ENCODE measurements at regions not wholly inside any gene's neighbourhood (a gene's known extent, or its start where the extent isn't known, plus 50 kb on each side); places are given as distances from the start of the nearest gene placed in this dataset.
"Not testable (repeated sequence)": the region's sequence is repeated elsewhere in the genome, so short reads cannot be mapped to it uniquely, and the experiment has no call there.

DNA sequence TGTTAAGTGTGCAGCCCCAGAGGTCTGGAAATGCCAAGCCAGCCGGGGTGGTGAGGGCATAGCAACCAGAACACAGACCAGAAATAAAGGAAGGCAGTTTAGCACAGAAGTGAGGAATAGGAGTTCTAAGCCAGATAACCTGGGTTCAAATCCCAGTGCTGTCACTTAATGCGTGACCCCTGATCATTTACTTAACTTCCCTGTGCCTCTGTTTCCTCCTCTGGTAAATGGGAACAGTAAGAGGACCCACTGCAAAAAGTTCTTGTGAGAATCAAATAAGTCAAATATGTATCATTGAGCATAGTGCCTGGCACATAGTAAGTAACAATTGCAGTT lies 125.2 kb upstream of the ARHGEF3 start:
- H3K27me3 ChIP-seq (ENCODE audit: control insufficient read depth, insufficient read depth, low read length) = no peaks in the 10 kb centered on the region
- H3K4me1 ChIP-seq (ENCODE audit: control insufficient read depth, insufficient read depth, low read length) = peaks cover 19% of the 10 kb centered on the region
- H3K4me3 ChIP-seq (ENCODE audit: low read depth, low read length) = no peak overlapping the region
- no peaks in the 10 kb centered on the region for H3K36me3 ChIP-seq (ENCODE audit: control insufficient read depth, insufficient read depth, low read length)
- no peak overlapping the region for H3K27ac ChIP-seq (ENCODE audit: low read depth, low read length)
- H3K9me3 ChIP-seq (ENCODE audit: control insufficient read depth, insufficient read depth, low read depth, low read length) = no peaks in the 10 kb centered on the region
- H3K9ac ChIP-seq (ENCODE audit: low read length) = no peak overlapping the region

DNA sequence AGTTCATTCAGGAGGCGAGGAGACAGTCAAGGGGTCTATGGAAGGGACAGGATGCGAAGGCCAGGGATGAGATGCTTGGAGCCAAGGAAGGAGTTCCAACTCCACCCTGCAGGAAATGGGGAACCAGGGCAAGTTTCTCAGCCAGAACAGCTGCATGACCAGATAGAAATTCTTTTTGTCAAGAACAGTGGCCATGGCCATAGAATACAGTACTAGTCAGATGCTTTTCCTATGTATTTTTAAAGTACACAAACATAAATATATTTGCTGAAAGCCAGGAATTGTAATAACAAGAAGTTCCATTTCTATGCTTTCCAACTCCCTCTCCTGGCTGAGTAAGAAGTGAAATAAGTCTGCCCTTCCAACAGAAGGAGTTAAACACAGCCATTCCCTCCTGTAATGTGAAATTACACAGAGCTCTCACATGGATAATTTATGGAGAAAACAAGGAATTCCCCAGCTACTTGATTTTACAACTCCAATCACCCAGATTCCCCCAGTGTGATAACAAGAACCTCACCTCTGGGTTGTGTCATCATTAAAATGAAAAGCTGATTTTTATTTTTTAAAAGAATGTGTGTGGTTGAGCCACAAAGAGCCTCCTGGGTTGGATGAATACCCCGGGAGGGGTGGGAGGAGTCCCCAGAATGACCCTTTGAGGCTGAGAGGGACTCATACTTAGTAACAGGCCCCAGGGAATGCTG lies 124.6 kb upstream of the ARHGEF3 start:
- Histone ChIP-seq H3K27ac (ENCODE audit: low read depth, low read length) (no peak overlapping the region), H3K4me1 (ENCODE audit: control insufficient read depth, insufficient read depth, low read length) (peaks cover 19% of the 10 kb centered on the region), H3K27me3 (ENCODE audit: control insufficient read depth, insufficient read depth, low read length) (no peaks in the 10 kb centered on the region), H3K9ac (ENCODE audit: low read length) (no peak overlapping the region), H3K36me3 (ENCODE audit: control insufficient read depth, insufficient read depth, low read length) (no peaks in the 10 kb centered on the region), H3K4me3 (ENCODE audit: low read depth, low read length) (no peak overlapping the region), H3K9me3 (ENCODE audit: control insufficient read depth, insufficient read depth, low read depth, low read length) (no peaks in the 10 kb centered on the region)

DNA sequence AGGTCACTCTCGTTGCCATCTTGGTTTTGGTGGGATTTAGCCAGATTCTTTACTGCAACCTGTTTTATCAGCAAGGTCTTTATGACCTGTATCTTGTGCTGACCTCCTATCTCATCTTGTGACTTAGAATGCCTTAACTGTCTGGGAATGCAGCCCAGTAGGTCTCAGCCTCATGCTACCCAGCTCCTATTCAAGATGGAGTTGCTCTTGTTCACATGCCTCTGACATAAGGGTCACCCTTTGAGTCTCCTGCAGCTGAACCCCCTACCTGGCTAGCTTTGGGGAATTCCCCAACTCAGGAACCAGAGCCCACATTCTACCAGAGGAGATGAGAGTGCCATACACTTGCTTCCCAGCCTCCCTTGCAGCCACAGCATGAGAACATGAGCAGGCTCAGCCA lies 123.0 kb upstream of the ARHGEF3 start:
- peaks cover 19% of the 10 kb centered on the region for H3K4me1 ChIP-seq (ENCODE audit: control insufficient read depth, insufficient read depth, low read length)
- not testable (repeated sequence) for H3K4me3 ChIP-seq (ENCODE audit: low read depth, low read length); H3K27me3 ChIP-seq (ENCODE audit: control insufficient read depth, insufficient read depth, low read length); H3K36me3 ChIP-seq (ENCODE audit: control insufficient read depth, insufficient read depth, low read length); H3K9ac ChIP-seq (ENCODE audit: low read length); H3K27ac ChIP-seq (ENCODE audit: low read depth, low read length); H3K9me3 ChIP-seq (ENCODE audit: control insufficient read depth, insufficient read depth, low read depth, low read length)

DNA sequence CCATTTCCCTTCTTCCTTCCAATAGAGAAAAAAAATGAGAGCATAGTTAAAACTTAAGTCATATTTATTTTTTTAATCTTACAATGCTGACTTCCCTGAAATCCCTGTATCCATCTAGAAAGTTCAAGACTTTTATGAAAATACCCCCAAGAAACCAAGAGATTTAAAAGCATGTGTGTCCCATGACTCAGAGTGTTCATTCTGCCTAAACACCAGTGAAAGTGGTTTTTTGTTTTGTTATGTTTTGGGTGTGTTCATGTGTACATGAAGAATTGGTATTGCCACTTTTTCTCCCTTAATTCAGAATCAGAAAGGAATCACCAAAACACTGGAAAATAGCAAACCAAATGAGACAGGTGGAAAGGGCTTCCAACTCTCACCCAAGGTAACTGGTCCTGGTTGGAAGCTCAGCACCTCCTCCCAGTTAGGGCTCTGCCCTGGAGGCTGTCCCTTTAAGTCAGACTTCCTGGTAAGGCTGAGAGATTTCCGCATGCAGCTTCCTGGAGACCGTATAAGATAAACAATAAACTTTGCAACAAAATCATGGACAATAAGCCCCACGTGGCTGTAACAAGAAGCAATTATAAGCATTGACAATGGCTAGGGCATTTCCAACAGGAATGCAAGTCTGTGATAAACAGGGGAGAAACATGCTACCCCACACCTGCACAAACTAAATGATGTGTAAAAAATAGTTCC lies 121.9 kb upstream of the ARHGEF3 start:
- H3K27ac ChIP-seq (ENCODE audit: low read depth, low read length) = no peak overlapping the region
- H3K27me3 ChIP-seq (ENCODE audit: control insufficient read depth, insufficient read depth, low read length) = no peaks in the 10 kb centered on the region
- H3K9me3 ChIP-seq (ENCODE audit: control insufficient read depth, insufficient read depth, low read depth, low read length) = no peaks in the 10 kb centered on the region
- no peak overlapping the region for H3K4me3 ChIP-seq (ENCODE audit: low read depth, low read length)
- H3K36me3 ChIP-seq (ENCODE audit: control insufficient read depth, insufficient read depth, low read length) = no peaks in the 10 kb centered on the region
- peaks cover 16% of the 10 kb centered on the region for H3K4me1 ChIP-seq (ENCODE audit: control insufficient read depth, insufficient read depth, low read length)
- H3K9ac ChIP-seq (ENCODE audit: low read length) = no peak overlapping the region

DNA sequence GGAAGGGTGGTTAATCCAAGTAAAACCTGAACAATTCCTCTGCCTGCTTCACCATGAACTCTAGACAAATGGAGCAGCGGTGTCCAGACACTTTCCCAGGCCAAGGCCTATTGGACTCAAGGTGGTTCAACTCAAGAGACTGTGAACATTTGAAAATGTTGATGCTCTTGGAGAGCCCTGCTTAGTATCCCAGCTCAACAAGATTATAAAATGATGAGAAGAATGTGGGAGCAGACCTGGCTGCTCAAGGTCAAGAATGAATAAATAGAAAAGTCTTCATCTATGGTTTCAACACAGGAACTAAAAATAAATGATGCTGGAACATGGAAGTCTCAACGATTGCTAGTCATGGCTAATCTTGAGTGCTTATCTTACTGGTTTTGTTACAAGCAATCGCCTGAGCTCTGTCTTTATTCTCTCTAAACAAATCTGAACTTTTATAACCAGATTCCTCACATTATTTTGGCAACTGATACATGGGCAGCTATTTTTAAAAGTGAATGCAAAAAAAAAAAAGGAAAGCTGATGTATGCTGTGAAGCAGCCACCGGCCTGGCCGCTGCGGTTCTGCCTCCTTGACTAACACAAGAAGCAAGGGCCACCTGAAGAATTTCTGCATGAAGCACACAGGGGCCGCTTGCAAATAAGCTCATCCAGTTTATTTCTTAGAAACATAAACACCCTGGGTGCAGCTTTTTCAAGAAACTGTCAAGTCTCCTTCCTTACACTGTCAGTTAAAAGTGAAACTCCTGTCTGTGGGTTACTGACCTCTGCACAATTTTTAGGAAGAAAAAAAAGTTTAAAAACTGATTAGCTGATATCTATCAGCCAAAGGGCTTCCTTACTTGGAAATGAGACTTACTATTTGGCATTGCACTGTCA lies 120.1 kb upstream of the ARHGEF3 start:
- Histone ChIP-seq H3K4me3 (ENCODE audit: low read depth, low read length) (no peak overlapping the region), H3K4me1 (ENCODE audit: control insufficient read depth, insufficient read depth, low read length) (peaks cover 18% of the 10 kb centered on the region), H3K27me3 (ENCODE audit: control insufficient read depth, insufficient read depth, low read length) (no peaks in the 10 kb centered on the region), H3K9me3 (ENCODE audit: control insufficient read depth, insufficient read depth, low read depth, low read length) (no peaks in the 10 kb centered on the region), H3K27ac (ENCODE audit: low read depth, low read length) (no peak overlapping the region), H3K9ac (ENCODE audit: low read length) (no peak overlapping the region), H3K36me3 (ENCODE audit: control insufficient read depth, insufficient read depth, low read length) (no peaks in the 10 kb centered on the region)

DNA sequence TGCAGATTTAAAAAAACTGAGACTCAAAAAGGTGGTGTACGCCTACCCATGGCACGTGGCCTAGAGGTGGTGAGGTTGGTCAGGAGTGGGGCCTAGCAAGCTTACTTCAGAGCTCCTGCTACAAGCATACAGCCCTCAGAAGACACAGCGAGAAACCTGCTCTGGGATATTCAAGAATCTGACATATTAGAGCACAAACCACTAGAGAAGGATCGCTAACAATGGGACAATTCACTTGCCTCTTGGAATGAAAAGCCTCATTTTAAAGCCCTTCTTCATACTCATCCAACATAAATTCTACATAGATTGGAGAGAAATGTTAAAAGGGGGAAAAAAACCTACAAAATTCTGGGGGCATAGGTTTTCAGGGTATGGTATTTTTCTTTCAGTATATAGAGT lies 118.0 kb upstream of the ARHGEF3 start:
- Histone ChIP-seq H3K27ac (ENCODE audit: low read depth, low read length) (no peak overlapping the region), H3K4me3 (ENCODE audit: low read depth, low read length) (no peak overlapping the region), H3K9ac (ENCODE audit: low read length) (no peak overlapping the region), H3K4me1 (ENCODE audit: control insufficient read depth, insufficient read depth, low read length) (peaks cover 26% of the 10 kb centered on the region), H3K9me3 (ENCODE audit: control insufficient read depth, insufficient read depth, low read depth, low read length) (no peaks in the 10 kb centered on the region), H3K36me3 (ENCODE audit: control insufficient read depth, insufficient read depth, low read length) (no peaks in the 10 kb centered on the region), H3K27me3 (ENCODE audit: control insufficient read depth, insufficient read depth, low read length) (no peaks in the 10 kb centered on the region)

DNA sequence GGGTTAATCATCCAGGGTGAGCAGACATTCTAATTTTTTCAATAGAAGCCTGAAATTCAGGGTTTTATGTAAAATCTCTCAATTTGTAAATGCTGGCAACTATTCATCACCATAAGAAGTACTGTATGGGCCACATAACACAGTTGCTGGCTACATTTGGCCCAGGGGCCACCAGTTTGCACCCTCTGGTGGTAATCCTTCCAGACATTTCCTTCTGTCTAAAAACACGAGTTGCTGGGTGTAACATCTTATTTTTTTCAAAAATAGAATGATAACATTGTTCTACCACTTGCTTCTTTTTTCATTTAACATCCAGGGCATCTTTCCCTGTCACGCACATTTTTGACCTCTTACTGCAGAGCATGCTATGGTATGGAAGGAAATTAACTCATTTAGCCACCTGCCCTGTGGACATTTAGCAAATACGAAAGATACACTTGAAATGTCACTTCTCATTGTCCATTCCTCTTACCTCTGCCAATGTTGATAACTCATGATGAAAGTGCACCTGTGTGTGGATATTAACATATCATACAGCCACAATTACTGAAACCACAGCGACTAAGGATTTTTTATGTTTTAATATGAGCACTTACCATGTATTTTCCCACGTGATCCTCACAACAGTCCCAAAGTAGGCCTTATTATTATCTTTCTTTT lies 117.5 kb upstream of the ARHGEF3 start:
- H3K9me3 ChIP-seq (ENCODE audit: control insufficient read depth, insufficient read depth, low read depth, low read length) = no peaks in the 10 kb centered on the region
- H3K36me3 ChIP-seq (ENCODE audit: control insufficient read depth, insufficient read depth, low read length) = no peaks in the 10 kb centered on the region
- no peaks in the 10 kb centered on the region for H3K27me3 ChIP-seq (ENCODE audit: control insufficient read depth, insufficient read depth, low read length)
- H3K9ac ChIP-seq (ENCODE audit: low read length) = no peak overlapping the region
- H3K27ac ChIP-seq (ENCODE audit: low read depth, low read length) = no peak overlapping the region
- peaks cover 26% of the 10 kb centered on the region for H3K4me1 ChIP-seq (ENCODE audit: control insufficient read depth, insufficient read depth, low read length)
- H3K4me3 ChIP-seq (ENCODE audit: low read depth, low read length) = no peak overlapping the region

DNA sequence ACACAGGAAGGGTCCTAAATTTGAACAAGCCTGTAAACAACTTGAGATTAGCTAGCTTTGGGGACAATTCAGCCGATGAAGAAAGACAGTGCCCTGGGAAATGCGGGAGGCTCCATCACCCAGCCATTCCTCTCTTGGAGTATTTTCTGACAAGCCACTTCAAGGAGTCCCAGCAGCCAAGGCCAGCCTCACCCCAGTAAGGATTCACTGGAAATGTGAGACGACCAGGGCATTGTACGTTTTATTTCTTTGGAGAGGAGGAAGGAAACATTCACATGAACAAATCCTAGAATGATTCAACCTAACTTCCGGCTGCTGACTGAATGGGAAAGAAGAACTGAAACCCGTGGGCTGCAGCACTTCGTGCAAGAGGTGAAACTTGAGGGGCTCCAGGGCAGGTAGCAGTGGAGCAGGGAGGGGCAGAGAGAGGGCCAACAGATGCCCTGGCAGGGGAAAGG lies 116.4 kb upstream of the ARHGEF3 start:
- Histone ChIP-seq H3K4me3 (ENCODE audit: low read depth, low read length) (no peak overlapping the region), H3K27me3 (ENCODE audit: control insufficient read depth, insufficient read depth, low read length) (no peaks in the 10 kb centered on the region), H3K27ac (ENCODE audit: low read depth, low read length) (no peak overlapping the region), H3K9ac (ENCODE audit: low read length) (no peak overlapping the region), H3K36me3 (ENCODE audit: control insufficient read depth, insufficient read depth, low read length) (no peaks in the 10 kb centered on the region), H3K9me3 (ENCODE audit: control insufficient read depth, insufficient read depth, low read depth, low read length) (no peaks in the 10 kb centered on the region), H3K4me1 (ENCODE audit: control insufficient read depth, insufficient read depth, low read length) (peaks cover 19% of the 10 kb centered on the region)

DNA sequence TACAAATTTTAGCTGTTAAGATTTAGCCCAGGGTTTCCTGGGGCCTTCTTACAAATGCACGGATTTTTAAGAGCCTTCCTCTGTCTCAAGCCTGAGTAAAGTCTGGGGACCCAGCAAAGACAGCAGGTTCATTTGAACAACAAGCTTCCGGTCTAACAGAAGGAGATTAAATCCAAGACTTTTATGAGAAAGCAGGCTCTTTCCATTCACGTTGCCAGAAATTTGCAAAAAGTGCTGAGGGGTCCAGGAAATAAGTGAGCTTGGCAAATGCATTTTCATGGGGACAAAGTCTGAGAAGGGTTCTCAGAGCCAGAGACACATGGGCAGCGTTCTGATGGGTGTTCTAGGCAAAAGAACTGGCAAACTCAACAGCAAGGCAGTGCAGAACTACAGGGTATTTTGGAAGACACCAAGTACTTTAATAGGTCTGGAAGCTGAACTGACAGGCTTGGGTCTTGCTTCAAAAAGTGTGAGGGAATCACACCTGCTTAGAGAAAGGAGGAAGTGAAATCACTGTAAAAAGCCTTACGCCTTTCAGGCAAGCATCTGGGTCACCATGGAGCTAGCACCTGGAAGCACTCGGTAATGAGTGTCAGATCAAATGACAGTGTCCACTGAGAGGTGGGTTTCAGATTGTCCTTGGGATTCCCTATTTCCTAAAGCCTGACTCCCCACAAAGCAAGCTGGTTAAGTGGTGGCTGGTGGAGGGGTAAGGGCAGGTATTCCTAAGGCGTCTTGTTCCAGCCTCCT lies 115.8 kb upstream of the ARHGEF3 start:
- no peak overlapping the region for H3K4me3 ChIP-seq (ENCODE audit: low read depth, low read length)
- peaks cover 19% of the 10 kb centered on the region for H3K4me1 ChIP-seq (ENCODE audit: control insufficient read depth, insufficient read depth, low read length)
- H3K9ac ChIP-seq (ENCODE audit: low read length) = no peak overlapping the region
- no peaks in the 10 kb centered on the region for H3K36me3 ChIP-seq (ENCODE audit: control insufficient read depth, insufficient read depth, low read length)
- H3K27ac ChIP-seq (ENCODE audit: low read depth, low read length) = no peak overlapping the region
- no peaks in the 10 kb centered on the region for H3K27me3 ChIP-seq (ENCODE audit: control insufficient read depth, insufficient read depth, low read length)
- H3K9me3 ChIP-seq (ENCODE audit: control insufficient read depth, insufficient read depth, low read depth, low read length) = no peaks in the 10 kb centered on the region

DNA sequence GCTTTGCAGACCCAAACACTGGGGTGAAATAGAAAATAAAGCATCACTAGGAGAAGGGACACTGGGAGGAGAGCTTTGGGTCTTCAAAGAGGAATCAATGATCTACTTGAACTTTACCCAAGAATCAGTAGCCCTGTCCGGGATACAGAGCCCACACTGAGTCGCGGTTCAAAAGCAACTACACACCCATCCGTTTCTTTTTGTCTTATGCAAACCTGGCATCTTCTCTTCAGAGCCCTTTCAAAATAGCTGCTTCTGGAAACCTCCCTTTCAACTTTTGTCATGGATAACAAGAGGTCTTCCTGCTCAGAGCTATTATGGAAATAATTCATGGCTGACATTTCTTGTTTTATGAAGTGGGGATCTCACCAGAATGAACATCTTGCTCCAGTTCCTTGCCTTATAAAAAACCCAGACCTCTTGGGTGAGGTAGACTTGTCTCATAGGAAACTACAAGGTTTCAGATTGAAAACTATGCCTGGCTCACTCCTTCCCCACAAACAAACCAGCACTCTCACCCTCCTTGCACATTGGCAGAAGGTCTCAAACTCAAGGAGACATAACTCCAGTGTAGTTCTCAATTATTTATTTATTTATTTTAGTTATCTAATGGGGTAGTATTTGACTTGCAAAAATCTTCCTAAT lies 115.1 kb upstream of the ARHGEF3 start:
- Histone ChIP-seq H3K4me3 (ENCODE audit: low read depth, low read length) (no peak overlapping the region), H3K9ac (ENCODE audit: low read length) (no peak overlapping the region), H3K4me1 (ENCODE audit: control insufficient read depth, insufficient read depth, low read length) (peaks cover 19% of the 10 kb centered on the region), H3K27me3 (ENCODE audit: control insufficient read depth, insufficient read depth, low read length) (no peaks in the 10 kb centered on the region), H3K9me3 (ENCODE audit: control insufficient read depth, insufficient read depth, low read depth, low read length) (no peaks in the 10 kb centered on the region), H3K36me3 (ENCODE audit: control insufficient read depth, insufficient read depth, low read length) (no peaks in the 10 kb centered on the region), H3K27ac (ENCODE audit: low read depth, low read length) (no peak overlapping the region)
